Body of pancreas (tissue), 4 donors: ENCODE measurements at regions not wholly inside any gene's neighbourhood (a gene's known extent, or its start where the extent isn't known, plus 50 kb on each side); places are given as distances from the start of the nearest gene placed in this dataset.

Source experiments
- POLR2A ChIP-seq, 3 donors: fragments of 450-650 bp; IDR thresholded peaks; one replicate each; pipeline ENCODE4 v1.6.1; 2016; ENCODE audit warnings: antibody characterized with exemption in 3 of 3, mild to moderate bottlenecking in 2 of 3
- TF ChIP-seq, protein P1 (sequence below), 7 experiments: fragments of 450-650 bp in 4 of 7; fragments of 200-600 bp in 3 of 7; sonication (generic) in 3 of 7; IDR thresholded peaks; one replicate each; pipeline ENCODE4 v1.5.1; 2016 to 2019; ENCODE audit warnings: antibody characterized with exemption in 7 of 7

DNA sequence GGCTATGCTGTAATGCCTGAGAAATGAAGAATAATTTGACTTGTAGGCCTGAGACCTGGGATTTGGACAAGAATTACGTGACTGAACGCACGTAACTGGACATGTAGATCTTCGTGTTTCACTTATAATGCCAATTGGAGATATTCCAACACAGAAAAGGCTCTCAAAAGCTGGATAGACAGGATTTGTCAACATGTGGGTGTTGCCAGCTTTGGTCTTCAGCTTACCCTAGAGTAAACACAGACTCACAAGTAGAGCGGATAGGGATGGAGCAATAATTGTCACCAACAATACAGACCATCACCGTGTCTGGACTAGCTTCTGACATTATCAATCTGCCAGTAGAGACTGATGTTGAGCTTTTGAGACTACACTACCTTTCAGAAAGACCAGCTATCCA is 1511.0 kb upstream of the ADGRL3 start:
- TF ChIP-seq, protein P1, sequence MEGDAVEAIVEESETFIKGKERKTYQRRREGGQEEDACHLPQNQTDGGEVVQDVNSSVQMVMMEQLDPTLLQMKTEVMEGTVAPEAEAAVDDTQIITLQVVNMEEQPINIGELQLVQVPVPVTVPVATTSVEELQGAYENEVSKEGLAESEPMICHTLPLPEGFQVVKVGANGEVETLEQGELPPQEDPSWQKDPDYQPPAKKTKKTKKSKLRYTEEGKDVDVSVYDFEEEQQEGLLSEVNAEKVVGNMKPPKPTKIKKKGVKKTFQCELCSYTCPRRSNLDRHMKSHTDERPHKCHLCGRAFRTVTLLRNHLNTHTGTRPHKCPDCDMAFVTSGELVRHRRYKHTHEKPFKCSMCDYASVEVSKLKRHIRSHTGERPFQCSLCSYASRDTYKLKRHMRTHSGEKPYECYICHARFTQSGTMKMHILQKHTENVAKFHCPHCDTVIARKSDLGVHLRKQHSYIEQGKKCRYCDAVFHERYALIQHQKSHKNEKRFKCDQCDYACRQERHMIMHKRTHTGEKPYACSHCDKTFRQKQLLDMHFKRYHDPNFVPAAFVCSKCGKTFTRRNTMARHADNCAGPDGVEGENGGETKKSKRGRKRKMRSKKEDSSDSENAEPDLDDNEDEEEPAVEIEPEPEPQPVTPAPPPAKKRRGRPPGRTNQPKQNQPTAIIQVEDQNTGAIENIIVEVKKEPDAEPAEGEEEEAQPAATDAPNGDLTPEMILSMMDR (IDR thresholded peaks at IDR 0.05), result no peak
- TF ChIP-seq POLR2A (IDR thresholded peaks at IDR 0.05), result no peak
